Ovary (tissue), 7 donors: ENCODE measurements at regions not wholly inside any gene's neighbourhood (a gene's known extent, or its start where the extent isn't known, plus 50 kb on each side); places are given as distances from the start of the nearest gene placed in this dataset.

Experiments
- DNase-seq, 5 donors: peaks; one replicate each; pipeline ENCODE4 v3.0.0-alpha.2; 2019 to 2020
- H3K27ac ChIP-seq, 2 donors: fragments of 200-600 bp; one replicate each; pipeline versions ENCODE4 v1.5.1 to v1.8.0; 2019 to 2022
- H3K27me3 ChIP-seq: fragments of 200-600 bp; one replicate; pipeline ENCODE4 v1.8.0; 2022
- H3K36me3 ChIP-seq: fragments of 200-600 bp; sonication (generic); one replicate; pipeline ENCODE4 v1.5.1; 2019
- H3K4me1 ChIP-seq: one replicate; pipeline ENCODE4 v1.8.1; 2013; ENCODE audit warnings: mild to moderate bottlenecking, moderate library complexity; ENCODE audit not compliant: insufficient read depth
- H3K4me3 ChIP-seq: fragments of 200-600 bp; sonication (generic); one replicate; pipeline ENCODE4 v1.5.1; 2017
- H3K9me3 ChIP-seq, 2 donors: fragments of 200-600 bp in 1 of 2; sonication (generic) in 1 of 2; one replicate each; pipeline versions ENCODE4 v1.5.1 to v1.8.1; 2013 to 2019; ENCODE audit warnings: mild to moderate bottlenecking in 1 of 2, moderate library complexity in 1 of 2
- CTCF ChIP-seq, 3 donors: fragments of 450-650 bp in 2 of 3; fragments of 200-600 bp in 1 of 3; IDR thresholded peaks; one replicate each; pipeline versions ENCODE4 v1.5.1 to v1.8.0; 2016 to 2022; ENCODE audit warnings: antibody characterized with exemption in 3 of 3, mild to moderate bottlenecking in 1 of 3
- EP300 ChIP-seq: sonication (generic); formaldehyde crosslinking; IDR thresholded peaks from one replicate; pipeline ENCODE4 v1.6.1; 2017; ENCODE audit warnings: antibody characterized with exemption
- POLR2A ChIP-seq: fragments of 450-650 bp; IDR thresholded peaks from one replicate; pipeline ENCODE4 v1.6.1; 2017; ENCODE audit warnings: antibody characterized with exemption, mild to moderate bottlenecking, moderate library complexity
- WGBS, 3 donors: extraction: QIAGEN DNeasy Blood & Tissue Kit in 1 of 3; methylation state at CpG; one replicate each; pipeline versions ENCODE4 v1.1.5 to v1.1.7; 2013 to 2017; 5-methylcytosine and 5-hydroxymethylcytosine counted together
- intact Hi-C, 4 donors: fragments of 100-400 bp; cut with DNase I; formaldehyde crosslinking; loops; one replicate each; pipeline versions ENCODE4 v1.11.0 to v1.15.1; 2022 to 2023
- donor health status: DM: no; HTN: no; CAD: no; lungs with moderate emphysema.
- donor health status: DM: no; HTN: no; CAD: no.
- donor health status: Bipolar disorder and iron deficiency.
- donor health status: DM: no; HTN: no; CAD: no.
- donor health status: DM: yes; HTN: yes; CAD: no.

- intact Hi-C loops: no loop called here
- H3K9me3 ChIP-seq: no peaks in the 10 kb centered on the region
- H3K27me3 ChIP-seq: no peaks in the 10 kb centered on the region
- no peak for DNase-seq
- no peaks in the 10 kb centered on the region for H3K36me3 ChIP-seq
- H3K27ac ChIP-seq: no peak overlapping the region
- TF ChIP-seq EP300: no peak
- no peak for TF ChIP-seq POLR2A
- no peak for TF ChIP-seq CTCF (IDR thresholded peaks at IDR 0.05)
- no peak overlapping the region for H3K4me3 ChIP-seq
- WGBS, 3 donors: 44 to 55% (median 54%) methylated on average over 6 of the region's 6 CpGs
- H3K4me1 ChIP-seq: no peaks in the 10 kb centered on the region
Observed at GRCh38 chr19:33960566-33960965, 163.9 kb downstream of the KCTD15 start.

GRCh38 chr19:33962161-33962560 is 165.5 kb downstream of the KCTD15 start:
- no peaks in the 10 kb centered on the region for H3K4me1 ChIP-seq
- no peaks in the 10 kb centered on the region for H3K9me3 ChIP-seq
- WGBS, 3 donors: 78 to 87% (median 82%) methylated on average over 2 of the region's 2 CpGs
- H3K36me3 ChIP-seq: no peaks in the 10 kb centered on the region
- no peaks in the 10 kb centered on the region for H3K27me3 ChIP-seq
- no peak overlapping the region for H3K4me3 ChIP-seq
- H3K27ac ChIP-seq: no peak overlapping the region
- DNase-seq: no peak
- intact Hi-C loops: no loop called here
- no peak for TF ChIP-seq EP300
- no peak for TF ChIP-seq CTCF (IDR thresholded peaks at IDR 0.05)
- TF ChIP-seq POLR2A: no peak

- DNase-seq: no peak
- WGBS, 3 donors: 90 to 94% (median 90%) methylated on average over 7 of the region's 7 CpGs
- H3K27me3 ChIP-seq: no peaks in the 10 kb centered on the region
Observed at GRCh38 chr19:33963514-33963913, 166.8 kb downstream of the KCTD15 start.

GRCh38 chr19:33971073-33971472 is 174.4 kb downstream of the KCTD15 start:
- no peaks in the 10 kb centered on the region for H3K27me3 ChIP-seq
- WGBS, 3 donors: 62 to 70% (median 69%) methylated on average over 1 of the region's 1 CpG
- intact Hi-C loops: no loop called here
- no peak overlapping the region for H3K27ac ChIP-seq
- no peak overlapping the region for H3K4me3 ChIP-seq
- no peaks in the 10 kb centered on the region for H3K4me1 ChIP-seq
- DNase-seq: no peak
- no peak for TF ChIP-seq POLR2A
- no peaks in the 10 kb centered on the region for H3K36me3 ChIP-seq
- H3K9me3 ChIP-seq: peaks cover 0 to 4% of the 10 kb centered on the region in 2 donors

More at GRCh38 chr19:33963514-33963913, 166.8 kb downstream of the KCTD15 start:
- TF ChIP-seq EP300 (no peak), CTCF (IDR thresholded peaks at IDR 0.05) (no peak)
- Histone ChIP-seq H3K4me1 (no peaks in the 10 kb centered on the region), H3K4me3 (no peak overlapping the region), H3K9me3 (no peaks in the 10 kb centered on the region), H3K36me3 (no peaks in the 10 kb centered on the region), H3K27ac (no peak overlapping the region)
- intact Hi-C loops: no loop called here

- Histone ChIP-seq H3K9me3 (no peaks in the 10 kb centered on the region), H3K27ac (no peak overlapping the region), H3K36me3 (no peaks in the 10 kb centered on the region), H3K27me3 (no peaks in the 10 kb centered on the region), H3K4me1 (no peaks in the 10 kb centered on the region), H3K4me3 (no peak overlapping the region)
- 68 to 77% (median 77%) methylated on average over 4 of the region's 4 CpGs for WGBS, 3 donors
- no peak for DNase-seq
- TF ChIP-seq POLR2A (no peak), EP300 (no peak), CTCF (IDR thresholded peaks at IDR 0.05) (no peak)
- intact Hi-C loops: no loop called here
Observed at GRCh38 chr19:33977756-33978685, 181.4 kb downstream of the KCTD15 start.
